Retinal pigment epithelial cell (primary cell): ENCODE measurements at regions not wholly inside any gene's neighbourhood (a gene's known extent, or its start where the extent isn't known, plus 50 kb on each side); places are given as distances from the start of the nearest gene placed in this dataset.

ENCODE experiments used
- DNase-seq: peaks from one replicate; pipeline ENCODE4 v3.0.0-alpha.2; 2010; ENCODE audit warnings: low read depth
- H3K4me3 ChIP-seq: 2 replicates; pipeline ENCODE4 v1.5.1; 2011; ENCODE audit warnings: mild to moderate bottlenecking, low read length, control low read depth, moderate library complexity
- CTCF ChIP-seq: conservative IDR thresholded peaks from 2 replicates; pipeline ENCODE4 v1.5.1; 2011; ENCODE audit warnings: low read depth, low read length, control low read depth, inconsistent platforms

GRCh38 chr6:26240157-26241032 lies 124.6 kb upstream of the BTN3A2 start:
- DNase-seq: no peak
- H3K4me3 ChIP-seq: peak overlapping the region; percentile 61
- TF ChIP-seq CTCF: no peak

- H3K4me3 ChIP-seq: peak overlapping the region; percentile 61
- no peak for TF ChIP-seq CTCF
- no peak for DNase-seq
Observed at GRCh38 chr6:26241033-26241895, 123.7 kb upstream of the BTN3A2 start.

GRCh38 chr6:26243132-26243531 lies 121.9 kb upstream of the BTN3A2 start:
- no peak overlapping the region for H3K4me3 ChIP-seq
- DNase-seq: no peak
- no peak for TF ChIP-seq CTCF

- TF ChIP-seq CTCF: no peak
- no peak overlapping the region for H3K4me3 ChIP-seq
- DNase-seq: no peak
Observed at GRCh38 chr6:26243752-26244151, 121.2 kb upstream of the BTN3A2 start.

- no peak for TF ChIP-seq CTCF
Observed at GRCh38 chr6:26246058-26246457, 118.9 kb upstream of the BTN3A2 start.

GRCh38 chr6:26246553-26246952 lies 118.4 kb upstream of the BTN3A2 start:
- TF ChIP-seq CTCF: no peak
- no peak overlapping the region for H3K4me3 ChIP-seq
- no peak for DNase-seq

More at GRCh38 chr6:26246058-26246457, 118.9 kb upstream of the BTN3A2 start:
- no peak for DNase-seq
- H3K4me3 ChIP-seq: no peak overlapping the region
